GM12891 (cell line): ENCODE measurements at regions not wholly inside any gene's neighbourhood (a gene's known extent, or its start where the extent isn't known, plus 50 kb on each side); places are given as distances from the start of the nearest gene placed in this dataset.

Source experiments
- PAX5 ChIP-seq: IDR thresholded peaks from 2 replicates; pipeline ENCODE4 v1.6.1; 2011; ENCODE audit warnings: low read length, moderate library complexity, mild to moderate bottlenecking; ENCODE audit not compliant: insufficient read depth, severe bottlenecking
- POLR2A ChIP-seq: IDR thresholded peaks from 2 replicates; pipeline ENCODE4 v1.6.1; 2011; ENCODE audit warnings: low read depth, low read length, control low read depth
- POLR2AphosphoS5 ChIP-seq: IDR thresholded peaks from 2 replicates; pipeline ENCODE4 v1.6.1; 2011; ENCODE audit warnings: low read depth, low read length, control low read depth
- POU2F2 ChIP-seq: IDR thresholded peaks from 2 replicates; pipeline ENCODE4 v1.6.1; 2011; ENCODE audit warnings: low read depth, mild to moderate bottlenecking, control low read depth, low read length, moderate library complexity
- SPI1 ChIP-seq: IDR thresholded peaks from 2 replicates; pipeline ENCODE4 v1.6.1; 2011; ENCODE audit warnings: low read depth, low read length, control low read depth
- TAF1 ChIP-seq: IDR thresholded peaks from 2 replicates; pipeline ENCODE4 v1.6.1; 2011; ENCODE audit warnings: low read depth, low read length, control low read depth

GRCh38 chr1:81183051-81183450 is 617.7 kb upstream of the ADGRL2 start:
- TF ChIP-seq POLR2AphosphoS5: no peak
- no peak for TF ChIP-seq POLR2A
- TF ChIP-seq TAF1: no peak
- TF ChIP-seq SPI1: no peak
- TF ChIP-seq POU2F2: no peak
- TF ChIP-seq PAX5: no peak
